OCI-LY1 (cell line): ENCODE measurements at regions not wholly inside any gene's neighbourhood (a gene's known extent, or its start where the extent isn't known, plus 50 kb on each side); places are given as distances from the start of the nearest gene placed in this dataset.

ENCODE experiments used
- EZH2 ChIP-seq: fragments of 200-600 bp; sonication (generic), shearing (Covaris generic); IDR thresholded peaks from 2 replicates; pipeline ENCODE4 v1.8.0; 2017; ENCODE audit warnings: borderline replicate concordance, mixed run types, mild to moderate bottlenecking, antibody characterized with exemption, low read length, moderate library complexity, mixed read lengths
- TF ChIP-seq, protein P1 (sequence below): fragments of 200-600 bp; sonication (generic), shearing (Covaris generic); IDR thresholded peaks from 2 replicates; pipeline ENCODE4 v1.5.1; 2017; ENCODE audit warnings: mild to moderate bottlenecking, antibody characterized with exemption, low read length, moderate library complexity, mixed read lengths

GRCh38 chr3:117531078-117531767 lies 821.6 kb downstream of the TUSC7 start:
- TF ChIP-seq, protein P1, sequence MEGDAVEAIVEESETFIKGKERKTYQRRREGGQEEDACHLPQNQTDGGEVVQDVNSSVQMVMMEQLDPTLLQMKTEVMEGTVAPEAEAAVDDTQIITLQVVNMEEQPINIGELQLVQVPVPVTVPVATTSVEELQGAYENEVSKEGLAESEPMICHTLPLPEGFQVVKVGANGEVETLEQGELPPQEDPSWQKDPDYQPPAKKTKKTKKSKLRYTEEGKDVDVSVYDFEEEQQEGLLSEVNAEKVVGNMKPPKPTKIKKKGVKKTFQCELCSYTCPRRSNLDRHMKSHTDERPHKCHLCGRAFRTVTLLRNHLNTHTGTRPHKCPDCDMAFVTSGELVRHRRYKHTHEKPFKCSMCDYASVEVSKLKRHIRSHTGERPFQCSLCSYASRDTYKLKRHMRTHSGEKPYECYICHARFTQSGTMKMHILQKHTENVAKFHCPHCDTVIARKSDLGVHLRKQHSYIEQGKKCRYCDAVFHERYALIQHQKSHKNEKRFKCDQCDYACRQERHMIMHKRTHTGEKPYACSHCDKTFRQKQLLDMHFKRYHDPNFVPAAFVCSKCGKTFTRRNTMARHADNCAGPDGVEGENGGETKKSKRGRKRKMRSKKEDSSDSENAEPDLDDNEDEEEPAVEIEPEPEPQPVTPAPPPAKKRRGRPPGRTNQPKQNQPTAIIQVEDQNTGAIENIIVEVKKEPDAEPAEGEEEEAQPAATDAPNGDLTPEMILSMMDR, result no peak
- no peak for TF ChIP-seq EZH2
